ENCODE measurements at regions not wholly inside any gene's neighbourhood (a gene's known extent, or its start where the extent isn't known, plus 50 kb on each side); places are given as distances from the start of the nearest gene placed in this dataset.
"Not testable (repeated sequence)": the region's sequence is repeated elsewhere in the genome, so short reads cannot be mapped to it uniquely, and the experiment has no call there.

DNA sequence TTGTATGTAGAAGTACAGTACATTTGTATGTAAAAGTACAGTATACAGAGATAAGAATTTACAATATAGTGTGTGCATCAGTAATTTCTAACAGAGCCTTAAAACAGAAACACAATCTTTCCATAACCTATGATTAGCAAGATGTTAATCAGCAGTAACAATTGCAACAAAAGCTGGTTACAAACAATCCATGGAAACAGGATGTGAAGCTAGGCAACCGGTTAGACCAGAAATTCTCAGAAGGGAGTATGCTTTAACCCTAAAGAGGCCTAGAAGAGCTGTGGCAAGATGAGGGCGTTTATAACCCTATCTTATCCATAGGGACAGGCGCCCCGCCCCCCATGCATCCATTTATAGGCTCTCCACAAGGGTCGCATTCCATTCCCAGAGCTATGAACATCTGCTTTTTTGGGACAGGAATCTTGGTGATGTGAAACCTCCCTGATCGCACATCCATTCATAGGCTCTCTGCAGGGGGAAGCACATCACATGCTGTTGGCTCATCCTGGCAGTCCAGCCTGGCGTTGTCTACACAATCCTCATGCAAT lies 180.3 kb downstream of the PDGFRA start:
- DNase-seq, result not testable (repeated sequence)

DNA sequence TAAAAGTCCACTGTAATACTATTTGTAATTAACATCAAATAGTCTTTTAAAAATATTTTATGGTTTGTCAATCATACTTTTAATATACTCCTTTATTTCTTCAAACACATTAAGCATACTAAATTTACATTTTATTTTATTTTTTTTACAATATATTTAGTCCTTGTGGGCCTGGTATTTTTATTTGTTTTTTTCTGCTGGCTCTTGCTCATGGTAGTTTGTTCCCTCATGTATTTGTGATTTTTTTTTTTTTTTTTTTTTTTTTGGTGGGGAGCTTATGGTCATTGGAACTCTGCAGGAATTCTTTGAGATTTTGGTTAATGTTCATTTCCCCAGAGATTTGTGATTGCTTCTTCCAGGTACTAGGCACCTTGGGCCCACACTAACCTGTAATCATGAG lies 185.5 kb downstream of the PDGFRA start:
- no peak for DNase-seq

DNA sequence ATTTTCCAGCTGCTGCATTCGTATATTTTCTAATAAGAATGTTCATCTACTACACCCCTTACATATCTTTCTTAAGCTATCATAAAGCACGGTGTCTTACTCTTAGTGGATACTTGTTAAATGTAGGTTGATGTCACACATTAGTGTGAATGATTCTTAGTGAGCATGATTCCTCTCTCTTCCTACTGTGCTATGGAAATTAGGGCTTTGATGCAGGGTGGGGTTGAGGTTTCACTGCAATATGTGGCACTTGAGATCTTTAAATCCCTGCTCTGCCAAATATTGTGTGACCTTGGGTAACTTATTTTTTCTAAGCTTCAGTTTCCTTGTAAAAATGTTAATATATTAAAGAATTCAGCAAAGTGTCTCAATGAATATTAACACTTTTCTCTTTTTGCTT lies 188.4 kb downstream of the PDGFRA start:
- no peak for DNase-seq

DNA sequence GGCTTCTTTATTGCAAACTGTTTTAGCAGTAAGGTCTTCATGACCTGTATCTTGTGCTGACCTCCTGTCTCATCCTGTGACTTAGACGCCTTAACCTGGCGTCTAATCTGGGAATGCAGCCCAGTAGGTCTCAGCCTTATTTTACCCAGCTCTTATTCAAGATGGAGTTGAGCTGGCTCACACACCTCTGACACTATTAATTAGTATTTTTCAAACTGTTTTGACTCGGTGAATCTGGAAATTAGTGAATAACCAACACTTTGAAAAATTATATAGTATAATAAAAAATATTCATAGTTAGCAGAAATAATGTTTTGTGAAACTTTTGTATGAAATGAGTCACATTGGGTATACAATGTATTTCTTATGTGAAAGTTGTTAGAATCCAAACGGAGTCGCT lies 189.4 kb downstream of the PDGFRA start:
- DNase-seq, result no peak

DNA sequence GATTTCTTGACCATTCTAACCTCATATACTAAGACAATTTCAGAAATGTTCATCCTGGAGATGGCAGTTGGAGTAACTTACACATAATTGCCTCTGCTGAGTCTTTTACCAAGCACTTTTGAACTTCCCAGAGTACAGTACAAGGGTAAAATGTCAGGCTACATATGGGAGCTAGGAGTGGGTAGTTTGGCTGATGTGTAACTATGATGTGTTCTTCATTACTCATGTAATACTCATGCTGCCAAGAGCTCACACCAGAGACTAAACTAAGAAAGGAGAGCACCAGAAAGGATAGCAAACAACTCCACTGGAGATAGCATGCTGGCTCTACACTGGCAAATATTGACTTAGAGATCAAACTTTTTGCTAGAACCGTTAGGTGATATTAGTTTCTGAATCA lies 194.0 kb downstream of the PDGFRA start:
- no peak for DNase-seq

DNA sequence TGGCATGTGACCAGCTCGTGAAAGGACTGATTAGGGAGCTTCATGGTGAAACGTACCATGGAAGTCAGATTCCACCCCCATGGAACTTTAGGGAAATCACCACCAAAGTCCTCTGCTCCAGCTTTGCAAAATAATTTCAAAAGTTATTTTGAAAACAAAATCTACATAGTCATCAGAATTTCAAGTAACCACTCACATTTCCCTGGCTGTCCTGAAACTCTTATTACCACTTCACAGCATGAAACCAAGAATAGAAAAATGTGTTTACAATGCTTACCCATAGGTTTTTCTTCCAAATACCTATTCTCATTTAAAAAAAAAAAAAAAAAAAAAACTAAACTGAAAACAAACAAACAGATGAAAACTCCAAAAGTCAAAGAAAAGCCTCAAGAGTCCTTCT lies 198.7 kb downstream of the PDGFRA start:
- no peak for DNase-seq

DNA sequence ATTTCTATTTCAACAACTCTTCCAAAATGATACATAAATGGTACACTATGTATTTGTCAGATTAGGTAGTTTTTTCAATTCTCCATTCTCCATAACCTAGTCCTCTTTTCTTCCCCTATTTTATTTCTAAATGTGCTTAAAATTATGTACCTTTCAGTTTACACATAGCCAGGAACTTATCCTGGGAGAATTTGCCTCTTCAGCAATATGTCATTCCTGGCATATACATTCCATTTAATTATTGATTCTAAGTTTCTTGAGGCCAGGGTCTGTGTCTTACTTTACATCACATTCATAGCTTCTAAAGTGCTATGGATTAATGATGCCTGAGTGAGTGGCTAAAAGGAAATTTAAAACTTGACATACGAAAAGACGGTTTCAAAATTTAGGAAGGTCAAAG lies 199.8 kb downstream of the PDGFRA start:
- no peak for DNase-seq

DNA sequence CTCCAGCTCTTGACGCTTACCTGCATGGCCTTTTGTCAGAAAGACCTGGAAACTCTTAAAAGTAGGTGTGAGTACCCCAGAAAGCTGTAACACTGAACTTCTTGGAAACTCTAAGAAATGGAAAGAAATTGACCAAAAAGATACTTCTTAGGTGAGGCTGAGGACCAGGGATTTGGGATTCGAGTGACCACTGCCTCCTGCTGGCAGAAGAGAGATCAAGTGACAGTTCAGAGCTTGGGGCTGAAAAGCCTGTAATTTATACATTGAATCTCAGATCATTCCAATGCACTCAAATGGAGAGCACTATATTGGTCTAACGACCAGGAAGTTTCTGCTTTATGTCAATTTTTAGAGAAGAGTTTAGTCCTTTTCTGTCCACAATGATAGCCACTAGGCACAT lies 204.6 kb downstream of the PDGFRA start:
- no peak for DNase-seq

DNA sequence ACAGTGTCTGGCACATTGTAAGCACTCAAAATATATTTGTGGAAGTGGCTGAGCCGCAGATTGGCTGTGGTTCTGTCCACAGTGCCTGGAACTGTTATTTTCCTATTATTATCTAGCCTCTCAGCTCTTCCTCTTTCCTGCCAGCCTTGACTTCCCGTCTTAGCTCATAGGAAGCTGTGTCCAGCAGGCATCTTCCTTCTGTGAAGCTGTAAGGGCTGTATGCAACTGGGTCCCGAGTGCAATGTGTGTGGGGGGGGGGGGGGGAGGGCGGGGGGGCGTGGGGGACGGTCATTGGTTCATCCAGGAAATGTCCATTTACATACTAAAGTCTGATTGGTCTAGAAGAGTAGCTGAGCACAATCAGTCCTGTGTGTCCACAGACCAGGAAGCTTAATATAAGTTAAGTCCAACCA lies 210.7 kb downstream of the PDGFRA start:
- DNase-seq, result no peak

DNA sequence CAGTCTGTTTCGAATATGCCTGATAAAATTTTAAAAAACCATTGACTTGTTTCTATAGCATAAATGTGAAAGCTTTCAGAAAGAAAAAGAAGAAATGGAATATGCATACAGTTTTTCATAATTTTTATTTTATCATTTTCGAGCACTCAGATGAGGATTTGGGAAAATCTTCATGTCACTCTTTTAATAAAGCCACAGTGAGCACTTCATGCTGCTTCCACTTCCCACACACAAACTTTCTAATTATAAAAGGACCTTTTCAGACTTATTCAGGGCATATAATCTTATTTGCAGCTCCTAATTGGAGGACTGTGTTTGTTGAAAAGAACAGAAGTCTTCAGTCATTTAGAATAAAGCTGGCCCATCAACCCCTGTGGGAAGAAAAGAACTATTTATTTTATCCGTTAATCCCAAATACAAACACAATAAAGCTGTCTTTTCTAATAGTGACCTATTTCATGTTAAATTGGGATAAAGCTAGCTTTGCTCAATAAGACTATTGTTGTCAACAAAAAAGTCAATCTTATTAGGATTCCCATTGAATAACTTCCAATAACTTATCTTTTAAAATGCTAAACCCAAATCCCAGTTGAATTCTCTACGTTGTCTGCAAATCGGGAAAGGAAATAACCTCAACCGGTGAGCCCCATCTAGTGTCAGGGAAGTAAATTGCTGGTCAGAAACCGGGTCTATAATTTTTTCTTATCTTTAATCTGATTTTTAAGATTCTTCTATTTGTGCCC lies 211.5 kb downstream of the PDGFRA start:
- no peak for DNase-seq

DNA sequence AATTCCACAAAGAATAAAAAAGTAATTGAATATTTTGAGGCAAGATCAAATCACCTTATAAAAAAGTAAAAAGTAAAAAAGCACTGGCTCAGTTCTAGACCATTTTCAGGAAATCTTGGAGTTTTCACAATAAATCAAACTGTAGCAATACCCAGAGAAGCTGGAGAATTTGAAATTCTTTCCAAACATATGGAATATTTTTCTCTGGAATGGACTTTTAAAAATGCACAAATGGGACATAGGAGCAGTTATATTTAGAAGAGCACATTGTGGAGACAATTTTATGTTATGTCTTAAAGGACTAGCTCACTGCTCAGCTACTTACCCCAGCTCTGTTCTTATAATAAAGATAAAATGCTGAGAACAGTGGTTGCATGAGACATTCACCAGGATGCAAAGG lies 211.9 kb upstream of the KIT start:
- DNase-seq, result no peak

DNA sequence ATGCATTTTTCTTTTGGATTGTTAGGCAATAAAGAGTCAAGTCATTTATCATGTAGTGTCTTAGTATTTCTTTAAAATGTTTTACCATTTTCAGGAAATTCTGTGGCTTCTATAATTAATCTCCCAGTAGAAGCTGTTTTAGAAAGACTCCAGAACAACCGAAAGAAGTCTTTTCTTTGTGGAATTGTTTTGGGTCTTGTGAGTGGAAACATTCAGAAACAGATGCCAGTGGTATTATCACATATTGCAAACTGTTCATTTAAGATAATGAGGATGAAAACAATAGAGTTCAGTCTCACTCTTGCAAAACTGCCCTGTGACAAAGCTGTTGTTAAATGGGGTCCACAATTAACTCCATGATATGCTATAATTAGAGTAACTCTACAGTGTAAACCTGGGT lies 211.2 kb upstream of the KIT start:
- no peak for DNase-seq

DNA sequence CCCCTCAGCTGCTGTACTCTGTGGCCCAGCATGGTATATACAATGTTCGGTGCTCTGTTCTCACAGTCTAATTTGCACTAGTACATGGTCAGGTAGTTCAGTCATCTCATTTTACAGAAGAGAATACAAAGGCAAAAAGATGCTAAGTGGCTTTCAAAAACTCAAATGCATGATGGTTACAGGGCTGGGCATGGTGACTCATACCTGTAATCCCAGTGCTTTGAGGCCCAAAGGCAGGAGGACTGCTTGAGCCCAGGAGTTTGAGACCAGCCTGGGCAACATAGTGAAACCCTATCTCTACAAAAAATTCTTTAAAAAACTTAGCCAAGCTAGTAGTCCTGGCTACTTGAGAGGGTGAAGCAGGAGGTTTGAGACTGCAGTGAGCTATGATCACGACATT lies 210.5 kb upstream of the KIT start:
- no peak for DNase-seq

DNA sequence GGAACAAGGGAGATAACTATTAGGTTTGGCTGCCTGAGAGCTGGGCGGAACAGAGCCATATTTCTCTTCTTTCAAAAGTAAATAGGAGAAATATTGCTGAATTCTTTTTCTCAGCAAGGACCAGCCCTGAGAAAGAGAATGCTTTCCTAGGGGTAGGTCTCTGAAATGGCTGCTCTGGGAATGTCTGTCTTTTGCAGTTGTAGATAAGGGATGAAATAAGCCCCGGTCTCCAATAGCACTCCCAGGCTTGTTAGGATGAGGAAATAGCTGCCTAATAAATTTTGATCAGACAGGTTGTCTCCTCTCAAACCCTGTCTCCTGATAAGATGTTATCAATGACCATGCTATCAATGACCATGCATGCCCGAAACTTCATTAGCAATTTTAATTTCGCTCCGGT lies 207.8 kb upstream of the KIT start:
- DNase-seq, result no peak

DNA sequence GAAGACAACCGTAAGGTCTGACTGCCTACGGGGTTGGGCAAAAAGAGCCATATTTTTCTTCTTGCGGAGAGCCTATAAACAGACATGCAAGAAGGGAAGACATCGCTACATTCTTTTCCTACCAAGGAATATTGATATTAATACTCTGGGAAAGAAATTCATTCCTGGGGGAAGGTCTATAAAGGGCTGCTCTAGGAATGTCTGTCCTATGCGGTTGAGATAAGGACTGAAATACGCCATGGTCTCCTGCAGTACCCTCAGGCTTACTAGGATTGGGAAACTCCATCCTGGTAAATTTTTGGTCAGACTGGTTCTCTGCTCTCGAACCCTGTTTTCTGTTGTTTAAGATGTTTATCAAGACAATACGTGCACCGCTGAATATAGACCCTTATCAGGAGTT lies 190.8 kb upstream of the KIT start:
- not testable (repeated sequence) for DNase-seq

DNA sequence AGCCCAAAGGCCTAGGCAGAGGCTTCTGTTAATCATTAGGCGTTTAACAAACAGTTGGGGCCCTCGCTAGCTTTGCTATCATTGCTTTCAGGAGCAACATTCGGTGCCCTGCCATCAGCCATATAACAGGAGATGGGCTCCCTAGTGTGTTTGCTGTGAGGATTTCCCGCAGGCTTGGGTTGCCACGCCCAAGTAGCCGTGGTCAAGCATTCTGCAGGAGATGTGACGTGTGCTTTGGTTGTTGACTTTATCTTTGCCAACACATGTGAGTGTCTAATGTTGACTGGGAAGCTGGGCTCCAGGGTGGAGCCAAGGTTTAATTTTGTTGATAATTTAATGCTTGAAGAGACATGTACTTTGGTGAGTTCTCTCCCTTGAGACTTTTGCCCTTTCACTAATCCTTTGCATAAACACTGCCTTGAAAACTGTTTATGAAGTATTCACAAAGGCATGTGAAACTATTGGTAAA lies 184.6 kb upstream of the KIT start:
- DNase-seq, result no peak

DNA sequence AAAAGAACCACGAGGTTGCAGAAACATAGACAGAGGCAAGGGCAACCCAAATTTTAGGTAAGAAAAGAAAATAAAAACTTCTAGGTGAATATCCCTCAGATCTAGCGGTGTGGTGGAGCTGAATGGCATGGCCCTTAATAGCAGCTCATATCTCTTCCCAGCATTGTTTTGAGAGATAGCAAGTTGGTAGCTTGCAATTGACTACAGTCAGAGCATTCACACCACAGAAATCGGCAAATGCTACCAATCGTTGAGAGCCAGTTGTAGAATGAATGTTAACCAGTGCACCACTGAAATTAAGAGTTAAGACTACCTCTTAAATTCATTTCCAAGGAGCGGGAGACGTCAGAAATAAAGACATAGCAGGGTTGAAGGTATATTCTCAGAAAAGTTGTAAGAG lies 184.0 kb upstream of the KIT start:
- DNase-seq, result no peak

DNA sequence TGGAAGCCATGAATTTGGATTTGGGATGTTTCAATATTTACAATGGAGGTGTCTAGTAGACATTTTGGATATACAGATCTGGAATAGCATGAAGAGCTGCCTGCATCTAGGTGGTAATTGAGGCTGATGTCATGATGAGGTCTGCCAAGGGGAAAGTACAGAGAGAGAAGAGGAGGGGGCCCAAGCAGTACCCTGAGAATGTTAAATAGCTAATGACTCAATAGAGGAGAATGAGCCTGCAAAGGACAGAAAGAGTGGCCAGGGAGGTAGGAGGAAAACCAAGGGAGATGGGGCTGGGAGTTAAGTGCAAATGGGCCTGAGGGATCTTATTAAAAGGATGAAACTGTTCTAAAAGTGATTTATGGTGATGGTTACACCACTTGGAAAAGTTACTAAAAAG lies 182.2 kb upstream of the KIT start:
- no peak for DNase-seq

DNA sequence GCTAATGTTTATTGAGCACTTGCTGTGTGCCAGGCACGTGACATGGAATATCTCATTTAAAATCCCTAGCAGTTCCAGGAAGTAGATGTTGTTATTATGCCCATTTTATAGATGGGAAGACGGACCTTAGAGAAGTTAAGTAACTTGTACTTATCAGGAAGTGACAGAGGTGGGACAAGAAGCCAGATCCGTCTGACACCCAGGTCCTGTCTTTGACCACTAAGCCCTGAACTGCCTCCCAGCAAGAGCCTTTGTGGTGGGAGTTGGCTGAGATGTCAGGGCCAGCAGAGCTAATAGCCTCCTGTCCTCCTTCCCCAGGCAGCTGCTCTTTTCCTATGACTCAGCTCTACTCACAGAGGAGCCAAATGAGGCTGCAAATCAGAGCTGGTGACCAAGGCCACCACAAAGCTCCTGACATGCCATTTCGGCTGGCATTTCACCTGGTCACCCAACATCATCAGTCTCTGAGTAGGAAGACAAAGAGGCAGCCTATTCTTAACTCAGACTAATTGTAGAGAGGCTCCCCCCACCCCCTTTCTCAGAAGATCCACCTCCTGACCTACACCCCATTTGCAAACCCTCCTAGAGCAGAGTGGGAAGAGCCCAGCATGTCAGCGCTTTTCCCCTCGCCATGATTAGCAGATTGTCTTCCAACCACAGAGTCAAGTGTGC lies 175.1 kb upstream of the KIT start:
- no peak for DNase-seq

DNA sequence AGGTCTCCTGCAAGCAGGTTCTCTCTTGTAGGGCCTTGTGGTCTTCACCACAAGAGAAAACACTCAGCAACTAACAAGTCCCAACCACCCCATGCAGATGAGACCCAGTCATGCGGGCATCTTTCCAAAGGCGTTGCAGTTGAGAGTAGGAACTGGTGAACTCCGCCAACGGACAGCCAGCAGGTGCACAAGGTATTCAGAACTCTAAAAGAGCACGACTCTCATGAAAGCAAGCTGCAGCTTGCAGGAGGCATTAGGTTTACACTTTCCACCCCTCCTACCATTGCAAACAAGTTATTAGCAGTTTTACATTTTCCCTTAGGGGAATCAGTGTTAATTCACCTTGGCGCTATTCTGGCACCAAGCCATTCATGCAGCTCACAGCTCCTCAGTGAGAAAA lies 173.4 kb upstream of the KIT start:
- DNase-seq, result peak; percentile 97

DNA sequence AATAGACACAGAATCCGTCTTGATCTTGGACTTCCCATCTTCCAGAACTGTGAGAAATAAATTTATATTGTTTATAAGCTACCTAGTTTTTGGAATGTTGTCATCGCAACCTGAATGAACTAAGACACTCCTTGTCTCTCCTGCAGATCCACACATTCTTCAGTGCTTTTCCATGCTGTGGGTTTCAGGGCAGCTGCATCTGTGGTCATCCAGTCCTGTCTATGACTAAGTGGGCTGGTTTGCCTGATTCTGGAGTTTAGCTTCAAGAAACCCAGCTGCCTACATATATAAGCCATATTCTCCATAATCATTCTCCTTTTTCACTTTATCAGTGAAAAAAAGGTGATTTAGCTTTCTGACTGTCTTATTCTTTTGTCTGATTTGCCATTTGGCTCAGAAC lies 170.3 kb upstream of the KIT start:
- DNase-seq, result no peak

DNA sequence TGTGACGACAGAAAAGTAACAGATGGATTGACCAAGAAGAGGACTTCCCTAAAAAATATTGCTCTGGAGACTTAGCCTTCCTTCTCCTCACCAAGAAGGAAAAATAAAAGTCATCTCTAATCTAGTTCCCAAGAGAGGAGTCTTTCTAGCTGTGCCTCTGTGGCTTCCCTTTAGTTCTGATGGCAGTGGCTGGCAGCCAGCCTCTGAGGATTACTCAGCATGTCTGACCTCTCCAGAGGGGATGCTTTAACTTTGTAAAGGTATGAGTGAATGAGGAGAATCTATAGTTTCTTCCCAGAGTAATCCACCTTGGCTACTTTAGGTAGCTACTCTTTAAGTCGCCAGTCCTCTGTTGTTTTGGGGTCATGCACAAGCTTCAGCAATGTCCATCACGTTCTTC lies 163.9 kb upstream of the KIT start:
- DNase-seq, result no peak

DNA sequence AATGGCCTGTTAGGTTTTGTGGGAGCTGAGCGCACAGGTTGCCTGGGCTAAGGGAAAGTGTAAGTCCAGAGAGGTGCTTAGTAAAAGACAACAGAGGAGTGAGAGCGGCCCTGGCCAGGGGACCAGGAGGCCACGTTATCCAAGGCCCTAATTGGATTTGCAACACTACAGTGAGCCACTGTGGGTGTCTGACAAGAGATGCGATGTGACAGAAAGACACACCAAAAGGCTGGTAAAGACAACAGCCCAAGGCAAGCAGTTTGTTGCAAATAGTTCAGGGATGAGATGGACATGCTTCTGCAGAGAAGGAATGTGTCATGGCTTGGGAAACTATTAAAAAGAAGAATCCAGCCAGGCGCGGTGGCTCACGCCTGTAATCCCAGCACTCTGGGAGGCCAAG lies 162.7 kb upstream of the KIT start:
- DNase-seq, result no peak

DNA sequence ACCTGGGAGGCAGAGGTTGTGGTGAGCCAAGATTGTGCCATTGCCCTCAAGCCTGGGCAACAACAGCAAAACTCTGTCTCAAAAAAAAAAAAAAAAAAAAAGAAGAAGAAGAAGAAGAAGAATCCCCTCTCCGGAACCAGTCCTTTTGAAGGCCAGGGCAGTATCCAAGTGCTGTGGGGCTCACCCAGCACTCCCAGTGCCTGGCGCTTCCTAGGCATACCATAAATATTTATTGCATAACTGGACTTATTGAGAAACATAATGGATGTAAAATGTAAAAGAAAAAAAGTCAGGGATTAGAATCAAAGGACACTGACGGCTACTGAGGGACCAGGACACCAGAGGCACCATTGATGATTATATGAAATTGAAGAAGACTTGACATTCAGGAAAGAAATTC lies 162.1 kb upstream of the KIT start:
- no peak for DNase-seq

DNA sequence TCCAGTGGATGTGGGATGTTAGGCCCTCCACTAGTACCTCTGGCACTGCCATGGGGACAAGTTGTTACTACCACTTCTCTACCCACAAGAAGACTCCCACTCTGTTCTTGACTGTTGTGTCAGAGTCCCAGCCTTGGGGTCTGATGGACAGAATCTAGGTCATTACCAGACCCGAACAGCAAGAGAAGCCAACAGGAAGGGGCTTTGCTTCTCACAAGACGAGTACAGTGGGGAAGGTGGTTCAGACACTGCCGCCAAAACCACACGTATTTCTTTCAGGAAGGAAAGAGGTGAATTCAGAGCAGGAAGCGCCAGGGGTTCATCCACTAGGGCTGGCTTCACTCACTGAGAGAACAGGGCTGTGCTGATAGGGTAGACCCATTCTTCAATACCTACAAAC lies 161.3 kb upstream of the KIT start:
- no peak for DNase-seq
